ENCODE measurements at regions not wholly inside any gene's neighbourhood (a gene's known extent, or its start where the extent isn't known, plus 50 kb on each side); places are given as distances from the start of the nearest gene placed in this dataset.
"Not testable (repeated sequence)": the region's sequence is repeated elsewhere in the genome, so short reads cannot be mapped to it uniquely, and the experiment has no call there.

DNA sequence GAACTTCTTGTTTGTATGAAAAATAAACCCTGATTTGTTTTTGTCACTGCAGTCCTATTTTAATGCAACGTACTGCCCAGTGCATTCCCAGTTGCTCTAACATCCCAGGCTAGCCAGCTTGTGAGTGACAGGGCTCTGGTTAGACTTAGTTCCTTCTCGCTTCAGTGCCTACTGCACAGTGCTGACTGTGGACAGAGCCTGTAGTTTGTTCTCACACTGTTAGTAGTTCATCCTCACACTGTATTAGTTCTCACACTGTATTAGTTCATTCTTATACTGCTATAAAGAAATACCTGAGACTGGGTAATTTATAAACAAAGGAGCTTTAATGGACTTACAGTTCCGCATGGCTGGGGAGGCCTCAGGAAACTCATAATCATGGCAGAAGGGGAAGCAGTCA is 116.6 kb upstream of the SALL1 start:
- TF ChIP-seq EP300 (IDR thresholded peaks at IDR 0.05; ENCODE audit: low read depth) (no peak), POLR2AphosphoS5 (IDR thresholded peaks at IDR 0.05) (no peak)
- intact Hi-C loops (cut with DNase I; ENCODE audit: low total_unique reads), result no loop called here
- WGBS, 2 donors (ENCODE audit: low coverage in 1 of 2), result 69% methylated on average over 3 of the region's 3 CpGs; no CpG with 5 or more reads in 1 of the 2 donors
- H3K36me3 ChIP-seq, result no peaks in the 10 kb centered on the region
- no peak overlapping the region for H3K4me3 ChIP-seq
- no peaks in the 10 kb centered on the region for H3K4me1 ChIP-seq
- no peaks in the 10 kb centered on the region for H3K9me3 ChIP-seq
- H3K27me3 ChIP-seq, result no peaks in the 10 kb centered on the region
- in situ Hi-C loops (cut with MboI; ENCODE audit: low pct_ligation_motif_present in 1 of 4, low pct_unique_long_range_greater_than_20kb in 1 of 4, low sequenced_read_pairs in 3 of 4), result no loop called here
- H3K27ac ChIP-seq, result no peak overlapping the region
- DNase-seq, result no peak

- TF ChIP-seq CTCF (IDR thresholded peaks at IDR 0.05) (no peak), EP300 (IDR thresholded peaks at IDR 0.05; ENCODE audit: low read depth) (no peak), POLR2AphosphoS5 (IDR thresholded peaks at IDR 0.05) (no peak), POLR2A (IDR thresholded peaks at IDR 0.05) (no peak)
- no peak overlapping the region for H3K27ac ChIP-seq
- H3K9me3 ChIP-seq, result no peaks in the 10 kb centered on the region
- no peaks in the 10 kb centered on the region for H3K36me3 ChIP-seq
- no peaks in the 10 kb centered on the region for H3K27me3 ChIP-seq
- intact Hi-C loops (cut with DNase I; ENCODE audit: low total_unique reads) (no loop called here), in situ Hi-C loops (cut with MboI; ENCODE audit: low pct_ligation_motif_present in 1 of 4, low pct_unique_long_range_greater_than_20kb in 1 of 4, low sequenced_read_pairs in 3 of 4) (no loop called here)
- WGBS, 2 donors (ENCODE audit: low coverage in 1 of 2), result 45 to 76% methylated on average over 1 of the region's 1 CpG
- DNase-seq, result no peak
- no peaks in the 10 kb centered on the region for H3K4me1 ChIP-seq
- H3K4me3 ChIP-seq, result no peak overlapping the region
Measured at GRCh38 chr16:51262428-51262827, 111.4 kb upstream of the SALL1 start.

DNA sequence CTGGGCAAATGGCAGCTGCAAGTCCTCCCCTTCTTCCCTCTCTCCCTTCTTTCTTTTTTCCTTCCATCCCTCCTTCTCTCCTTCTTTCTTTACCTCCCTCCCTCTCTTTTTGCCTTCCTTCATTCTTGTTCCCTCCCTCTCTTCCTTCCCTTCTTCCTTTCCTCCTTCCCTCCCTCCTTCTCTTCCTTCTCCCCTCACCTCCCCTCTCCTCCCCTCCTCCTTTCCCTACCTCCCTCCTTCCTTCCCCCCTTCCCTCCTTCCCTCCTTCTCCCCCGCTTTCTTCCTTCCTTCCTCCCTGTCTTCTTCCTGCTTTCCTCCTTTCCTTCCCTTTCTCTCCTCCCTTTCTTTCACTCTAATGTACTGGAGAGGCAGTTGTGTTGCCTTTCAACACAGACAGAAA is 110.8 kb upstream of the SALL1 start:
- no peaks in the 10 kb centered on the region for H3K27me3 ChIP-seq
- no peak for DNase-seq
- H3K4me3 ChIP-seq, result no peak overlapping the region
- TF ChIP-seq EP300 (IDR thresholded peaks at IDR 0.05; ENCODE audit: low read depth), result no peak
- no peak for TF ChIP-seq CTCF (IDR thresholded peaks at IDR 0.05)
- TF ChIP-seq POLR2AphosphoS5 (IDR thresholded peaks at IDR 0.05), result no peak
- no peak for TF ChIP-seq POLR2A (IDR thresholded peaks at IDR 0.05)
- in situ Hi-C loops (cut with MboI; ENCODE audit: low pct_ligation_motif_present in 1 of 4, low pct_unique_long_range_greater_than_20kb in 1 of 4, low sequenced_read_pairs in 3 of 4), result no loop called here
- intact Hi-C loops (cut with DNase I; ENCODE audit: low total_unique reads), result no loop called here
- no peaks in the 10 kb centered on the region for H3K9me3 ChIP-seq
- 94% methylated on average over 1 of the region's 1 CpG; no CpG with 5 or more reads in 1 of the 2 donors for WGBS, 2 donors (ENCODE audit: low coverage in 1 of 2)
- H3K4me1 ChIP-seq, result no peaks in the 10 kb centered on the region
- no peaks in the 10 kb centered on the region for H3K36me3 ChIP-seq
- no peak overlapping the region for H3K27ac ChIP-seq

DNA sequence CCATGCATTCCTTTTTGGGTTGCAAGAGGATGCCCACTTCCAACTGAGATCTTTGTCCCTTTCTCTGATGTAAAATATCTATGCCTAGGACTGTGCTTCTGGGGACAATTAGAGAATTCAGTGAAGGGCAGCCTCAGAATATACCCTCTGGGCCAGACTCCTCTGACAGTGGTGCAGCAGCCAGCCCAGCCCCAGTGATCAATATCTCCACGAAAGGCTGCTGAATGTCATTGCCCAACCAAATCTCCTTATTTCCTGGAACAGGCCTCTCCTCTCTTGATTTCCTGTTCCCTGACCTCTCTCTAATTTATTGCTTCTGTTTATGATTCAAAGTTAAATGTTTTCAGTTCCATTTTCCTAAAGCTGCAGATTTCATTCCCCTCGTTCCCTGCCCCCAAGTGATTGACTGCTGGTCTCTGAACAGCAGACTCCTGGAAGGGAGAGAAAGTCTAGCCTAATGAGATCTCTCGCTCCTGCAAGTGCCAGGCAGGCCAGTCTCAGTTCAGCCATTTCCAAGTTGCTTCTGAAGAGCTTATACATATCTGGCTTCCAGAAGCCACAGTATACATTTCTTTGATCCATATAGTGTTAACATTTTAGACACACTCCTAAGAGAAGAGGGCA is 104.4 kb upstream of the SALL1 start:
- Histone ChIP-seq H3K9me3 (no peaks in the 10 kb centered on the region), H3K27me3 (no peaks in the 10 kb centered on the region), H3K27ac (no peak overlapping the region), H3K4me1 (no peaks in the 10 kb centered on the region), H3K36me3 (no peaks in the 10 kb centered on the region), H3K4me3 (no peak overlapping the region)
- 59 to 83% methylated on average over 1 to 3 of the region's 3 CpGs for WGBS, 2 donors (ENCODE audit: low coverage in 1 of 2)
- TF ChIP-seq POLR2AphosphoS5 (IDR thresholded peaks at IDR 0.05) (no peak), CTCF (IDR thresholded peaks at IDR 0.05) (no peak), EP300 (IDR thresholded peaks at IDR 0.05; ENCODE audit: low read depth) (no peak), POLR2A (IDR thresholded peaks at IDR 0.05) (no peak)
- in situ Hi-C loops (cut with MboI; ENCODE audit: low pct_ligation_motif_present in 1 of 4, low pct_unique_long_range_greater_than_20kb in 1 of 4, low sequenced_read_pairs in 3 of 4), result no loop called here
- intact Hi-C loops (cut with DNase I; ENCODE audit: low total_unique reads), result no loop called here
- no peak for DNase-seq

GRCh38 chr16:51254390-51254789 is 103.3 kb upstream of the SALL1 start:
- H3K36me3 ChIP-seq; H3K27ac ChIP-seq; DNase-seq; H3K9me3 ChIP-seq; in situ Hi-C loops (cut with MboI; ENCODE audit: low pct_ligation_motif_present in 1 of 4, low pct_unique_long_range_greater_than_20kb in 1 of 4, low sequenced_read_pairs in 3 of 4); H3K27me3 ChIP-seq; H3K4me1 ChIP-seq; intact Hi-C loops (cut with DNase I; ENCODE audit: low total_unique reads); H3K4me3 ChIP-seq: not testable (repeated sequence)
- 92% methylated on average over 7 of the region's 7 CpGs; no CpG with 5 or more reads in 1 of the 2 donors for WGBS, 2 donors (ENCODE audit: low coverage in 1 of 2)

Data from transverse colon (tissue), 4 donors.